ENCODE measurements at regions not wholly inside any gene's neighbourhood (a gene's known extent, or its start where the extent isn't known, plus 50 kb on each side); places are given as distances from the start of the nearest gene placed in this dataset.

GRCh38 chr22:48346311-48346710 is 1481.4 kb downstream of the BRD1 start:
- H3K9me3 Mint-ChIP-seq, result no peaks in the 10 kb centered on the region
- Histone ChIP-seq H3K27me3 (replicated peaks in 1 of 2; ENCODE audit: control insufficient read depth in 2 of 2, extremely low read depth in 1 of 2, insufficient read depth in 2 of 2, low read length in 1 of 2) (peaks cover 0 to 12% of the 10 kb centered on the region in 2 experiments), H3K36me3 (ENCODE audit: control insufficient read depth in 2 of 2, extremely low read depth in 1 of 2, insufficient read depth in 1 of 2, low read length in 1 of 2) (no peaks in the 10 kb centered on the region), H3K4me3 (ENCODE audit: control insufficient read depth in 1 of 2, extremely low read depth in 1 of 2, low read length in 1 of 2) (no peak overlapping the region), H3K4me1 (ENCODE audit: control insufficient read depth in 1 of 2, extremely low read depth in 1 of 2, insufficient read depth in 2 of 2, low read length in 2 of 2) (no peaks in the 10 kb centered on the region), H3K27ac (ENCODE audit: low read length) (no peak overlapping the region), H3K9me3 (no peaks in the 10 kb centered on the region)
- 80% methylated on average over 12 of the region's 12 CpGs for WGBS (ENCODE audit: insufficient coverage)
- no peak for ATAC-seq (replicated peaks in 1 of 4)
- H3K27ac Mint-ChIP-seq, result no peak overlapping the region
- no peak for DNase-seq
- ChIA-PET CTCF (no interaction called here), POLR2A (no interaction called here)
- H3K36me3 Mint-ChIP-seq, result no peaks in the 10 kb centered on the region
- no peaks in the 10 kb centered on the region for H3K4me1 Mint-ChIP-seq
- H3K4me3 Mint-ChIP-seq, result no peak overlapping the region
- H3K27me3 Mint-ChIP-seq, result peaks cover 3 to 7% of the 10 kb centered on the region in 2 donors

GRCh38 chr22:48345631-48346030 is 1482.0 kb downstream of the BRD1 start:
- 70% methylated on average over 7 of the region's 14 CpGs for WGBS (ENCODE audit: insufficient coverage)
- CTCF ChIA-PET, result no interaction called here
- DNase-seq (no peak), ATAC-seq (replicated peaks in 1 of 4) (no peak)
- Histone ChIP-seq H3K27ac (ENCODE audit: low read length) (no peak overlapping the region), H3K36me3 (ENCODE audit: control insufficient read depth in 2 of 2, extremely low read depth in 1 of 2, insufficient read depth in 1 of 2, low read length in 1 of 2) (no peaks in the 10 kb centered on the region), H3K27me3 (replicated peaks in 1 of 2; ENCODE audit: control insufficient read depth in 2 of 2, extremely low read depth in 1 of 2, insufficient read depth in 2 of 2, low read length in 1 of 2) (peaks cover 0 to 10% of the 10 kb centered on the region in 2 experiments), H3K4me1 (ENCODE audit: control insufficient read depth in 1 of 2, extremely low read depth in 1 of 2, insufficient read depth in 2 of 2, low read length in 2 of 2) (no peaks in the 10 kb centered on the region), H3K9me3 (no peaks in the 10 kb centered on the region), H3K4me3 (ENCODE audit: control insufficient read depth in 1 of 2, extremely low read depth in 1 of 2, low read length in 1 of 2) (no peak overlapping the region)
- POLR2A ChIA-PET, result no interaction called here
- H3K4me1 Mint-ChIP-seq, result no peaks in the 10 kb centered on the region
- H3K4me3 Mint-ChIP-seq, result no peak overlapping the region
- no peaks in the 10 kb centered on the region for H3K9me3 Mint-ChIP-seq
- no peaks in the 10 kb centered on the region for H3K36me3 Mint-ChIP-seq
- no peak overlapping the region for H3K27ac Mint-ChIP-seq
- H3K27me3 Mint-ChIP-seq, result peaks cover 3 to 5% of the 10 kb centered on the region in 2 donors

GRCh38 chr22:48343461-48343860 is 1484.2 kb downstream of the BRD1 start:
- peaks cover 0 to 21% of the 10 kb centered on the region in 2 experiments for H3K27me3 ChIP-seq (replicated peaks in 1 of 2; ENCODE audit: control insufficient read depth in 2 of 2, extremely low read depth in 1 of 2, insufficient read depth in 2 of 2, low read length in 1 of 2)
- no peaks in the 10 kb centered on the region for H3K4me1 ChIP-seq (ENCODE audit: control insufficient read depth in 1 of 2, extremely low read depth in 1 of 2, insufficient read depth in 2 of 2, low read length in 2 of 2)
- POLR2A ChIA-PET, result no interaction called here
- H3K9me3 ChIP-seq, result no peaks in the 10 kb centered on the region
- H3K27ac ChIP-seq (ENCODE audit: low read length), result no peak overlapping the region
- Mint-ChIP-seq H3K36me3 (no peaks in the 10 kb centered on the region), H3K9me3 (no peaks in the 10 kb centered on the region), H3K4me1 (no peaks in the 10 kb centered on the region), H3K27me3 (peaks cover 7 to 13% of the 10 kb centered on the region in 2 donors), H3K4me3 (no peak overlapping the region), H3K27ac (no peak overlapping the region)
- 83% methylated on average over 14 of the region's 14 CpGs for WGBS (ENCODE audit: insufficient coverage)
- no peak overlapping the region for H3K4me3 ChIP-seq (ENCODE audit: control insufficient read depth in 1 of 2, extremely low read depth in 1 of 2, low read length in 1 of 2)
- no peak for ATAC-seq (replicated peaks in 1 of 4)
- CTCF ChIA-PET, result no interaction called here
- no peak for DNase-seq
- H3K36me3 ChIP-seq (ENCODE audit: control insufficient read depth in 2 of 2, extremely low read depth in 1 of 2, insufficient read depth in 1 of 2, low read length in 1 of 2), result no peaks in the 10 kb centered on the region

- no peak overlapping the region for H3K27ac ChIP-seq (ENCODE audit: low read length)
- no peaks in the 10 kb centered on the region for H3K4me1 Mint-ChIP-seq
- no peak for ATAC-seq (replicated peaks in 1 of 4)
- POLR2A ChIA-PET, result no interaction called here
- no peaks in the 10 kb centered on the region for H3K36me3 ChIP-seq (ENCODE audit: control insufficient read depth in 2 of 2, extremely low read depth in 1 of 2, insufficient read depth in 1 of 2, low read length in 1 of 2)
- no peak for DNase-seq
- no peaks in the 10 kb centered on the region for H3K4me1 ChIP-seq (ENCODE audit: control insufficient read depth in 1 of 2, extremely low read depth in 1 of 2, insufficient read depth in 2 of 2, low read length in 2 of 2)
- H3K27me3 Mint-ChIP-seq, result peaks cover 7 to 17% of the 10 kb centered on the region in 2 donors
- H3K36me3 Mint-ChIP-seq, result no peaks in the 10 kb centered on the region
- peaks cover 0 to 25% of the 10 kb centered on the region in 2 experiments for H3K27me3 ChIP-seq (replicated peaks in 1 of 2; ENCODE audit: control insufficient read depth in 2 of 2, extremely low read depth in 1 of 2, insufficient read depth in 2 of 2, low read length in 1 of 2)
- CTCF ChIA-PET, result no interaction called here
- no peak overlapping the region for H3K4me3 Mint-ChIP-seq
- WGBS (ENCODE audit: insufficient coverage), result 68% methylated on average over 3 of the region's 4 CpGs
- H3K9me3 ChIP-seq, result no peaks in the 10 kb centered on the region
- no peak overlapping the region for H3K4me3 ChIP-seq (ENCODE audit: control insufficient read depth in 1 of 2, extremely low read depth in 1 of 2, low read length in 1 of 2)
- H3K9me3 Mint-ChIP-seq, result no peaks in the 10 kb centered on the region
- no peak overlapping the region for H3K27ac Mint-ChIP-seq
Measured at GRCh38 chr22:48342732-48343131, 1484.9 kb downstream of the BRD1 start.

GRCh38 chr22:48342016-48342415 is 1485.7 kb downstream of the BRD1 start:
- no peaks in the 10 kb centered on the region for H3K4me1 ChIP-seq (ENCODE audit: control insufficient read depth in 1 of 2, extremely low read depth in 1 of 2, insufficient read depth in 2 of 2, low read length in 2 of 2)
- H3K27me3 ChIP-seq (replicated peaks in 1 of 2; ENCODE audit: control insufficient read depth in 2 of 2, extremely low read depth in 1 of 2, insufficient read depth in 2 of 2, low read length in 1 of 2), result peaks cover 0 to 21% of the 10 kb centered on the region in 2 experiments
- peaks cover 7 to 17% of the 10 kb centered on the region in 2 donors for H3K27me3 Mint-ChIP-seq
- WGBS (ENCODE audit: insufficient coverage), result 77% methylated on average over 14 of the region's 16 CpGs
- H3K27ac ChIP-seq (ENCODE audit: low read length), result no peak overlapping the region
- no peaks in the 10 kb centered on the region for H3K4me1 Mint-ChIP-seq
- no peaks in the 10 kb centered on the region for H3K9me3 ChIP-seq
- H3K9me3 Mint-ChIP-seq, result no peaks in the 10 kb centered on the region
- POLR2A ChIA-PET, result no interaction called here
- no peak for ATAC-seq (replicated peaks in 1 of 4)
- DNase-seq, result no peak
- no peaks in the 10 kb centered on the region for H3K36me3 ChIP-seq (ENCODE audit: control insufficient read depth in 2 of 2, extremely low read depth in 1 of 2, insufficient read depth in 1 of 2, low read length in 1 of 2)
- no peak overlapping the region for H3K27ac Mint-ChIP-seq
- H3K4me3 Mint-ChIP-seq, result no peak overlapping the region
- H3K36me3 Mint-ChIP-seq, result no peaks in the 10 kb centered on the region
- H3K4me3 ChIP-seq (ENCODE audit: control insufficient read depth in 1 of 2, extremely low read depth in 1 of 2, low read length in 1 of 2), result no peak overlapping the region
- CTCF ChIA-PET, result no interaction called here

GRCh38 chr22:48340727-48341709 is 1486.7 kb downstream of the BRD1 start:
- Mint-ChIP-seq H3K27me3 (peaks cover 7 to 17% of the 10 kb centered on the region in 2 donors), H3K36me3 (no peaks in the 10 kb centered on the region), H3K4me3 (no peak overlapping the region), H3K9me3 (no peaks in the 10 kb centered on the region), H3K4me1 (no peaks in the 10 kb centered on the region), H3K27ac (no peak overlapping the region)
- Histone ChIP-seq H3K4me1 (ENCODE audit: control insufficient read depth in 1 of 2, extremely low read depth in 1 of 2, insufficient read depth in 2 of 2, low read length in 2 of 2) (no peaks in the 10 kb centered on the region), H3K27me3 (replicated peaks in 1 of 2; ENCODE audit: control insufficient read depth in 2 of 2, extremely low read depth in 1 of 2, insufficient read depth in 2 of 2, low read length in 1 of 2) (peaks cover 0 to 28% of the 10 kb centered on the region in 2 experiments), H3K4me3 (ENCODE audit: control insufficient read depth in 1 of 2, extremely low read depth in 1 of 2, low read length in 1 of 2) (no peak overlapping the region), H3K36me3 (ENCODE audit: control insufficient read depth in 2 of 2, extremely low read depth in 1 of 2, insufficient read depth in 1 of 2, low read length in 1 of 2) (no peaks in the 10 kb centered on the region), H3K27ac (ENCODE audit: low read length) (no peak overlapping the region), H3K9me3 (no peaks in the 10 kb centered on the region)
- no peak for DNase-seq
- CTCF ChIA-PET, result no interaction called here
- POLR2A ChIA-PET, result no interaction called here
- 24% methylated on average over 17 of the region's 29 CpGs for WGBS (ENCODE audit: insufficient coverage)
- no peak for ATAC-seq (replicated peaks in 1 of 4)

All from T-cell (primary cell).